NCI-H446 treated with DMSO at 0.1 percent for 48 hours (cell line): ENCODE measurements at regions not wholly inside any gene's neighbourhood (a gene's known extent, or its start where the extent isn't known, plus 50 kb on each side); places are given as distances from the start of the nearest gene placed in this dataset.

Experiments used
- DNase-seq: peaks from one replicate; lab custom pipeline; 2025; lab: John Stamatoyannopoulos, UW

DNA sequence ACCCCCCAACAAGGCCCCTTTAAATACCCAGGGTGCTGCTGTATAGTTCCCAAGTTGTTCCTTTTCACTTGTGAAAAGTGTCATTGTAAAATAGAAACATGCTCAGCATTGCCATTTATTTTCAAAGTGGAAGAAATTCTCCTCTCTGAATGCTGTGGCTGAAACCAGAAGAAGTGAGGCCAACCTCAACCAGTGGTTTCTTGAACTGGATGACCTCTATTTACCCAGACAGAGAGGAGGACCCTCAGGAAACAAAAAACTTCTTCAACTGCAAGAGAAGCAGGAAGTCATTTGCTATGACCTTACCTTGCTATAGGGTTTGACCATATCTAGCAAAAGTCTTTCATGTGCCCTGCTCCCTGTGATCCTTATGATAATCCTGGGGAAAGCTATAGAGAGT lies 209.7 kb upstream of the RARB start:
- DNase-seq, result no peak

DNA sequence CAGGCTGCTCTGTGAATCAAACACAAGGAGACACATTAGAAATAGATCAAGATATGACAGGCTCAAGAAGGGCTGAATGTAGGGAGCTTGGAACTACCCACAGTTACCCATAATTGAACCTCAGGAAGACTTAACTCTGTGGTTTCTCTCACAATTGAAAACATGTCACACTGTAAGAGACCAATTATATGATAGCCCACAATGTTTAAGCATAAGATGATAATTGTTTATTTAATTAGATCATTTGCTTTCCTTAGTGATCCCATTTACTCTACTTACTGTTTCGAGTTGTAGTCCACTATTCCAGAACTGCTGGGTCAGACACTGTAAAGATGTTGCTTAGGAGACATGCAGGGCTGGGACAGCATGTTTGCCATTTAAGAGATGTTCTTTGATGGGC lies 201.3 kb upstream of the RARB start:
- no peak for DNase-seq

DNA sequence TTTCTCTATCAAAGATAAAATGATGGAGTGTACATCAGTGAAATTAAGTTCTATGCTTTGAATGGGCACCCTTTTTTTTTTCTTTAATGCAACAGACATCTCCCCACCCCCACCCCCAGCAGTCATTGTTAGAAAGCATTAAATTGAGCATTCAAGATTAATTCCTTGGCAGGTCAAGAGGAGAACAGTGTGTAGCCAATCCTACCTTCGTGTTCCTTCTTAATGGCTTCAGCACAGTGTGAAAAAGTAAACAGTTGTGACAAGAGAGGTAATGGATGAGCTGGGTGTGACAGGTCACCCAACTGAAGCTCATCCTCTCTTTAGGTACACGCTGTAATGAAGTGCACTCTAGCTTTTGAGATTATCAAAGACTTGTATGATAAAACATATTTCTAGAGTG lies 198.5 kb upstream of the RARB start:
- DNase-seq, result no peak

DNA sequence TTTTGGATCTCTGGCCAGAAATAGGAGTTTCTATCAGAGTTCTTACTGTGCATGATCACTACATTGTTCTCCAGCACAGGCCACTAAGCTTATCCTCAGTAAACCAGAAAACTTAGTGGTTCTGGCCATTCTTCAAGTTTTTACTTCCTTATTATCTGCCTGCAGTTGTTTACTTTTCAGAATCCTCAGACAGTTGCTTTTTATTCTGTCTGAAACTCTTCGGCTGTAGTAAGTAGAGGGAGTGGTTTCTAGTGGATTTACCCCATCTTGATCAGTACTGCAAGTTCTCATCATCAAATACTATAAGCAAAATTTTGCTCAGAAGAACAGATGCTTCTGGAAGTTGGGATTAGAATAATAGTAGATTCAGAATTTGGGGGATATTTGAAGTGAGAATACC lies 193.0 kb upstream of the RARB start:
- DNase-seq, result no peak

DNA sequence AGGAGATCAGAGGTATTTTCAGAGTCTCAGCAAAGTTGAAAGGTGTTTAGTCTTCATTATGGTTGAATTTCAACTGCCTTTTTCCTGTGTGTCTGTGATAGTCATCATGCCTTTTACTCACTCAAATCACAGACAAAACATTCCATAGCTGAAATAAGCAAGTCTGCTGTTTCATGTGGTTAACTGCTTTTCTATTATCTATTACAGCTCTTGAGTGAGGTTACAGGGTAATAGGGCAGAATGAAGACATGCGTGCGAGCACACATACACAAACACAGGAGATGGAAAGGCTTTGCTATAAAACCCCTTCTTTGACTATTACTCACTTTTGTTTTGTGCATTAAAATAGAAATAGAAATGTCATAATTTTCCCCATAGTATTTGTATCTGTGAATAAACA lies 192.6 kb upstream of the RARB start:
- no peak for DNase-seq

DNA sequence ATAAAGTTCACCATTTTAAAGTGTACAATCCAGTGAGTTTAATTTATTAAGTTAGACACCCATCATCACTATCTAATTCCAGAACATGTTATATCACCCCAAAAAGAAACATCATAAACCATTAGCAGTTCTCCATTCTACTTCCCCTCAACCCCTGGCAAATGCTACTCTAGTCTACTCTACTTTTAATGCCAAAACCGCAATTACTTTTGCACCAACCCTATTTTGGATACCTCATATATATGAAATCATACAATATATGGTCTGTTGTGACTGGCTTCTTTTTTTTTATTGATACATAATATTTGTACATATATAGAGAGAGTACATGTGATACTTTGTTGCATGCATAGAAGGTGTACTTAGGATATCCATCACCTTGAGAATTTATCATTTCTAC lies 190.5 kb upstream of the RARB start:
- no peak for DNase-seq

DNA sequence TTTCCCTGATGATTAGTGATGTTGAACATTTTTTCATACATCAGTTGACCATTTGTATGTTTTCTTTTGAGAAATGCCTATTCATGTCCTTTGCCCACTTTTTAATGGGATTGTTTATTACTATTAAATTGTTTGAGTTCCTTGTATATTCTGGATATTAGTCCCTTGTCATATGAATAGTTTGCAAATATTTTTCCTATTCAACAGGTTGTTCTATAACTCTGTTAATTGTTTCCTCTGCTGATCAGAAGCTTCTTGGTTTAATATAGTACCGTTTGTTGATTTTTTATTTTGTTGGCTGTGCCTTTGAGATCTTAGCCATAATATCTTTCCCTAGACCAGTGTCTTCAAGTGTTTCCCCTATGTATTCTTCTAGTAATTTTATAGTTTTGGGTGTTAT lies 189.0 kb upstream of the RARB start:
- no peak for DNase-seq

DNA sequence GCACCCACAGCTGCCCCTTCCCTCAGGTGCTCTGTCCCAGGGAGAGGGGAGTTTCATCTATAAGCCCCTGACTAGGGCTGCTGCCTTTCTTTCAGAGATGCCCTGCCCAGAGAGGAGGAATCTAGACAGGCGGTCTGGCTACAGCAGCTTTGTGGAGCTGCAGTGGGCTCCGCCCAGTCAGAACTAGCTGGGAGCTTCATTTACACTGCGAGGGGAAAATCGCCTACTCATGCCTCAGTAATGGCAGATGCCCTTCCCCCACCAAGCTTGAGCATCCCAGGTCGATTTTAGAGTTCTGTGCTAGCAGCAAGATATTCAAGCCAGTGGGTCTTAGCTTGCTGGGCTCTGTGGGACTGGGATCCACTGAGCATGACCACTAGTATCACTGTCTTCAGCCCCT lies 181.2 kb upstream of the RARB start:
- DNase-seq, result no peak

DNA sequence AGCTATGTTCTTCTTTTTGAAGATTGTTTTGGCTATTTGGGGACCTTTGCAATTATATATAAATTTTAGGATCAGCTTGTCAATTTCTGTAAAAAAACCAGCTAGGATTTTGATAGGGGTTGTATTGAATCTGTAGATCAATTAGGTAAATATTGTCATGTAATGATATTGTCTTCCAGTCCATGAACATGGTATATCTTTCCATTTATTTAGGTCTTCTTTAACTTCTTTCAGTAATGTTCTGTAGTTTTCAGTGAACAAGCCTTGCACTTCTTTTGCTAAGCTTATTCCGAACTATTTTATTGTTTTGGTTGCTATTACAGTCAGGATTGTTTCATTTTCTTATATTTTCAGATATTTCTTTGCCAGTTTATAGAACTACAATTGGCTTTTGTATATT lies 175.8 kb upstream of the RARB start:
- DNase-seq, result no peak

DNA sequence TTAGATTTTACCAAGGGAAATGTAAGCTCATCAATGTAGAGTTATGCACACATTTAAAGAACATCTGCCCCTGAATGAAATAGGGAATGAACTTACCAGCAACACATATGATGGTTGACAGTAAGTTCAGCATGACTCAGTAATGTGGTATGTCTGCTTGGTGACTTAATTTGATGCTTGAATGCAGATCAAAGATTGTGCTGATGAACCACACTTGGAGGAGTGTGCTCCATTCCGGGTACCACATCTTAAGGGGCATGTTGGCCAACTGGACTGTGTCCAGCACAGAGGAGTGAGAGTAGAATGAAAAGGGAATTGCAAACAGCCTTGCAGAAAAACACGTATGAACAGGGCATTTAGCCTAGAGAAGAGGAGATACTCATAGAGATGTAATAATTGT lies 171.0 kb upstream of the RARB start:
- DNase-seq, result peak; percentile 18

DNA sequence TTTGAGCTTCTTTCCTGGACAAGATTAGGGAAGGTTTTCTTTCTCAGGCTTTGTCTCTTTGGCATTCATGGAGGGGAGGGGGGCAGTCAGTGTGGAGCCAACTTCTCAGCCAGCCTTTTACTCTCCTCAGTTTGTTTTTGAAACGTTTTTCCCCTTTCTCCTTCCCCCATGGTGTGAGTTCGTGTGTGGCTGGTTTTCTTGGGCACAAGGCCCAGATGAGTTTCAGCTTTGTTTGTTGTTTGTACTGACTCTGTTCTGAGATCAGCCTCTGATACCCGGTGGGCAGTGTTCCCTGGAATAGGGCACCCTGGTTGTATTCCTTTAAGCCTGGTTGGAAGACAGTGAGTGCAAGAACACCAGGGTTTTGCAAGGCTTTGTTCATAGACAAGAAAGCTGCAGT lies 168.2 kb upstream of the RARB start:
- DNase-seq, result peak; percentile 24

DNA sequence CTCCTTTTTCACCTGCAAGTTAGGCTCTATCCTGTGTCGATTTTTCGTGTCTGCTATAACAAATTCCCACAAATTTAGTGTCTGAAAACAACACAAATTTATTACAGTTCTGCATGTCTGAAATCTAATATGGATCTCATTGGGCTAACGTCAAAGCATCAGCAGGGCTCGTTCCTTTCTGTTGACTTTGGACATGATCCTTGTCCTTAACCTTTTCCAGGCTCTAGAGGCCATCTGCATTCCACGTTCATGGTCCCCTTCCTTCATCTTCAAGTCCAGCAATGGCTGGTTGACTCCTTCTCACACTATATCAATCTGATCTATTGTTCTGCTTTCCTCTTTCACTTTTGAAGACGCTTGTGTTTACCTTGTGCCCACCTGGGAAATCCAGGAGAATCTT lies 165.7 kb upstream of the RARB start:
- no peak for DNase-seq

DNA sequence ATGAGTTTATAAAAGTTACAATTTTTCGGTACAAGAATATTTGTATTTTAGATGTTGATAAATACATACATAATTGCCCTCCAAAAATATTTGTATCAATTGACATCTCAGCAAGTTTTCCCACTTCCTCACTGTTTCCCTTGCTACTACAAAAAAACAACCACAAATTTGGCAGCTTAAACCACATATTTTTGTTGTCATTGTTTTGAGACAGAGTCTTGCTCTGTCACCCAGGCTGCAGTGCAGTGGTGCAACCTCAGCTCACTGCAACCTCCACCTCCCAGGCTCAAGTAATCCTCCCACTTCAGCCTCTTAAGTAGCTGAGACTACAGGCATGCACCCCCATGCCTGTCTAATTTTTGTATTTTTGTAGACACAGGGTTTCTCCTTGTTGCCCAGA lies 162.8 kb upstream of the RARB start:
- DNase-seq, result no peak

DNA sequence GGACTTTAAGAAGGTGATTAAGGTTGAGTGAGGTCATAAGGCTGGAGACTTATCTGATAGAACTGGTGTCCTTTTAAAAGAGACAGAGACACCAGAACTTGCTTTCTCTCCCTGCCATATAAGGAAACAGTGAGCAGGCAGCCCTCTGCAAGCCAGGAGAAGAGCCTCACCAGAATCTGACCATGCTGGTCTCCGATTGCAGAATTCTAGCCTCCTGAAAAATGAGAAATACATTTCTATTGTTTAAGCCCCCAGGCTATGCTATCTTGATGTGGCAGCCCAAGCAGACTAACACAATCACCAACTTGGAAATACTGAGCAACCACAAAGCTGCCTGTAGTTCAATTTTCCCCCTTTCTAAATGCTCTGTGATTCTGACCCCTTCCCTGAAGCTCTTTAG lies 161.4 kb upstream of the RARB start:
- DNase-seq, result no peak

DNA sequence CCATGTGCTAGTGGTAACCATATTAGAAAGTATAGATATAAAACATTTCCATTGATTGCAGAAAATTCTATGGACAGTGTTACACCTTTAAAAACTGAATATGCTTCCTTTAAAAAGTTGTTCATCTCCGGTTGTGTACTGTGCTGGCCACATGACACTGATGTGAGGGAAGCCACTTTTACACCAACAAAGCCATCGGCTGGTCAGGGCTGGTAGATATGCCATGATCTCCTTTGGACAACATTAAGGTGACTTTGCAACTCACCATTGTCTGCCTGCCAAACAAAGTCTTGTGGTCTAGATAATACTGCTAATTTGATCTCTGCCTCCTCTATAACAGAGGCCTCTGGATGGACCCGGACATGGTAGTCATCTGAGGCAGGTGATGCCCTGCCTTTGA lies 156.0 kb upstream of the RARB start:
- no peak for DNase-seq

DNA sequence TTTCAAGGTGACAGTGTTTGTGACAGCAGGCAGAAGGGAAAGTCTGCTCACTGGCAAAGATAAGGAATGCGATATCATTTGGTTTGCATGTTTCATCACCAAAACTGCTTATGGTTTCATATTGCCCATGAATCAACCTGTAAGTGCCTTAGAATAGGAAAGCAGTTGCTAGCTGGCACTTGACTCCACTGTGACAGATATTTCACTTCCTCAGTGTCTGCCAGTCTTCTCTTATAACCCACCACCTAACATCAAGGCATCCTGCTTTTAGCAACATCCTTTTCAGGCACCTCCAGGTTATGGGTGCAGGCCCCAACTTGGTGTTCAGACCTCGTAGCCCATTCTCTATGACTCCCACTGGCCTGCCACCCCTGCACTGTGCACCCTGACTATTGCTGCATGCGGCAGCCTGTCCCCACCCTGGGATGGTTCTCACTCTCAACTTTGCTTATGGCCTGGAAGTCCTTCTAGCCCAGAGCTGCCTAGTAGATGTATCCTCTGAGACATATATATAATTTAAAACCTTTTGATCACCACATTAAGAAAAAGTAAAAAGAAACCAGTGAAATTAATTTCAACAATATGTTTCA lies 154.4 kb upstream of the RARB start:
- DNase-seq, result no peak

DNA sequence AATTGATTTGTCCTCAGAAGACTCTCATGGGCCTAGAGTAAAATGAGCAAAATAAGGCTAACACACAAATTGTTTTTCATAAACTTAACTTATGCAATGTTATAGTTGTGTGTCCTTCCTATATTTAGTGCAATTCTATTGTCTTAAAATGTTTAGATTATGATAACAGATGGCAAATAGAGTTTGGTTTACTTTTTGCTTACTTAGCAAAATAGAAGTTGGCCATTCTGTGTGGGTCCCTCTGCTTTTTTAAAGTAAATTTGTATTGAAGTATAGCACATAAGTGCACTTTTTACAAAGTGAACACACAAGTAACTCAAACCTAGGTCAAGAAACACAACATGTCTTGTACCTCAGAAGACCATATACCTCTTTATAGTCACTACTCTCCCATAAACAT lies 150.6 kb upstream of the RARB start:
- no peak for DNase-seq

DNA sequence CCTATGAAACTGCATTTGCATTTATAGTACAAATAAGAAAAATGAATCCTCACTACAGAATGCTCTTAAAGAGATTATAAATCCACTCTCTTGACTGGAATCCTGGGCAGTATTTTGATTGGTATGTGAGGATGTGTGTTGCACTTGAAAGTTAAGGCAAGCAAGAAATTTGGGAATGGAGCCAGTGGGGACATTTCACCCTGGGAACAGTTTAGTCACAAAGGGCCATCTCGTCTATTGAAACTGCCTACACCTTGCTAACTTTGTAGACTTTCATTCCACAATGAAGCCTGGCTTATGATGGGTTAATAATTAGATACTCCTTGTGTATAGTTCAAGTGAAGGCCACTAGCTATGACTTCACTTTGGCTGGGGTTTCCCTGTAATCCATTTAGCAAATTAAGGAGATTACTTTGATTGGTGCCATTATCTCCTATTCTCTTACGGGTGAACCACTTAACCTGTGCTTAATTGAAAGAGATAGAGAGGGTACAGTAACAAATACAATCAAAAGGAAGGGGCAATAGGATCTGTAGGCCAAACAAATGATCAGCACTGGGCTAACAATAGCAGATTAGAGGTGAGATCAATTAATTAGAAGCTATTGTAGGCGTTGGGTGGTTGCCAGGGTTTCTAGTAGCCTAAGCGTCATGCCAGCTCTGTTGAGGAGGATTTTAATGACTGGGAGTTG lies 146.9 kb upstream of the RARB start:
- no peak for DNase-seq

DNA sequence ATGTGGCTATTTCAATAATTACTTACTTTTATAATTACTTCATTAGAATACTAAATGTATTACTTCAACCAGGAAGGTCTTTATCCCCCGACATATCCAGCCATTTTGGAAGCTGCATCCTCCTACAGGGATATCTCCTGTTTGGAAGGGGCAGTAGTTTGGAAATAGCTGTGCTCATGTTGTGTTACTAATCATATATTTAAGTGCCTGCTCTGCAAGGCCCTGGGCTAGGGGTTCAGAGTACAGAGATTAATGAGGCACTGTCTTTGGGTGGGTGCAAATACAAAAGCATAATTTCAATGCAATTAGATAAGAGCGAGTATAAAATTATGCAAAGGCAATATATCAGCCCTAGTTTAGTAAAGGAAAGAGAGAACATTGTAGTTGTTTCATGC lies 146.3 kb upstream of the RARB start:
- DNase-seq, result no peak

DNA sequence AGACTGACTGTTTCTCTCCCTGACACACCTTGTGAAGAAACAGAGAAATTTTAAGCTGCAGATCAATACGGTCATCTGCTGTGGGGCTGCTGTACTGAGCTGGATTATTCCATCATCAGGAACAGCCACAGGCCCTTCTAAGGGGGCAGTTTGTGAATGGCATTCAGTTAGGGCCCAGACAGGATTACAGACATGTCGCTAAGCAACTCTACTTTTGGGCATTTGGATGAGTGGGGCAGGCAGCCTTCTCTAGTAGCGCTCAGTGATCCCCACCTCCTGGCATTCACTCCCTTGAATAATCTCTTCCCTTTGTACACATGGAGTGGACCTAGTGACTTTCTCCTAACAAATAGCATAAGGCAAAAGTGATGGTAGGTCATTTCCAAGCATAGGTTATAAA lies 144.4 kb upstream of the RARB start:
- DNase-seq, result no peak

DNA sequence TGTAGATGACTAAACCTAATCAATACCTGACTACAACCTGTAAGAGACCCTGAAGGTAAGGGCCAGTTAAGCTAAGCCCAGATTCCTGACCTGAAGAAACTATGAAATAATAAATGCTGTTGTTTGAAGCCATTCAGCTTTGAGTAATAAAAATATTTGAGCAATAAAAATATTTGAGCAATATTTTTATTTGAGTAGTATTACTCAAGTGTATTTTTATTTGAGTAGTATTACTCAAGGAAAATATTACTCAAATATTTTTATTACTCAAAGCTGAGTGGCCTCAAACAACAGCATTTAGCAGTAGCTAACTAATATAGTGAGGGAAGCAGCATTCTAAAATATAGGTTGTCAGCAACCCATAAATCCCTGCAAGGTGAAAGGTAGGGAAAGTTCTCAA lies 143.8 kb upstream of the RARB start:
- no peak for DNase-seq

DNA sequence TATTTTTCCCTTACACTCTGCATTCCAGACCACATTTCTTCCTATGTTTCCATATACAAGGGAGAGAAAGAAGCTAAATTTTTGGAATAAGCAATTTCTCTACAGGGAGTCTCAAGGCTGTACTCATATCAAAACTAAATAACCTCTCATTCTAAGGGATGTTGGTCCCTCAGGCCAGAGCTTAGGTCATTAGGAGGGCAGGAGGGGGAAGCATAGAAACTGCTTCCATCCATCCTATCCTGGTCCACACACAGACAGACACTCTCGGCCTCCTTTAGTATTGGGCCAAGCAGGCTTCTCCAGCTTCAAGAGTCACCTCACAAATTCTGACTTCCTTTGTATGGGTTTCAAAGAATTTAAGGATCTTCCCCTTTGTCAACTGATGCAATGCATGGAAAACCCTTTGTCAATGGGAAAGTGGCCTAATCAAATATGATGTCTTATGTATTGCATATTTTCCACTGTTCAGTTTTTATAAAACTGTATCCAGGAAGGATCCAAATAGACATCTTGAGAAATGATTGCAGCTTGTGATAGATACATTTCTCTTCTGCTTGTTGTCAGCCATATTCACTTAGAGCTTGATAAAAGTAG lies 140.7 kb upstream of the RARB start:
- no peak for DNase-seq

DNA sequence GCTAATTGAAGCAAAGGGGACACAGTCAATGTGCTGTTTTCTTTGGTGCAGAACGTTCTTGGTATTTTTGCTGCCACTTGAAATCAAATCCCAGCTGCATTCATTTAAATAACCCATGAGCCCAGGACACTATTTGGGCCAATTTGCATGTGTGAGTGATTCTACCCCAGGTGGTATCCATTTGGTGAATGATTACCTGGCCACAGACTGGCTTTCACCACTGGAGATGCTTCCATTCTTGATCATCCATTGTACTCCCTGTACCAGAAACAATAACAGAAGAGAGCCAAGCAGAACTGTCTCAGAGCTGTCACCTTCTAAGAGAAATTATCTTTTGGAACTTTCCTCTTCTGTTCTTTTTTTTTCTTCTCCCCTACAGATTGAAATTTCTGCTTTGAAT lies 139.7 kb upstream of the RARB start:
- no peak for DNase-seq

DNA sequence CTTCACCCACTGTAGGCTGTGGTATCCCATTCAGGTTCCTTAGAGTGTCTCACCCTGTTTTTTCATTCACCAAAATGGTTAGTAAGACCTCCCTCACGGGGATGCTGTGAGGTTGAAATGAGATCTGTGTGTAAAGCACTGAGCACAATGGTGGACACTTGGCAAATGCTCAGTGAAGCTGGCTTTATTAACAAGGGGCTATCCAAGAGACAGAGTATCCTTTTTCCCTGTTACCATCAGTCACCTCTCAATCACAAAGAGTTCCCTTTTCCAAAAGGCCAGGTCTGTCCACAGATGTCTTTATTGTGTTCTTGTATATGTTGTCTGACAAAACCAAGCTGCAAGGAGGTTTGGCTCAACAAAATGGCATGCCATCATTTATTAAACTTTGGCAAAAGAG lies 138.9 kb upstream of the RARB start:
- DNase-seq, result no peak
